Skeletal muscle satellite cell (primary cell): ENCODE measurements at regions not wholly inside any gene's neighbourhood (a gene's known extent, or its start where the extent isn't known, plus 50 kb on each side); places are given as distances from the start of the nearest gene placed in this dataset.
A peak's percentile ranks its signal among the peaks of the same experiment; 100 is the strongest.

Source experiments
- H3K27me3 ChIP-seq: 2 replicates; pipeline ENCODE4 v1.7.0; 2013; ENCODE audit warnings: low read length; ENCODE audit not compliant: control insufficient read depth, insufficient read depth
- H3K36me3 ChIP-seq: 2 replicates; pipeline ENCODE4 v1.7.0; 2013; ENCODE audit warnings: mild to moderate bottlenecking, control low read depth, low read length; ENCODE audit not compliant: insufficient read depth
- H3K4me1 ChIP-seq: 2 replicates; pipeline ENCODE4 v1.7.0; 2013; ENCODE audit warnings: low read length; ENCODE audit not compliant: control insufficient read depth, insufficient read depth
- H3K4me2 ChIP-seq: 2 replicates; pipeline ENCODE4 v1.7.0; 2013; ENCODE audit warnings: mild to moderate bottlenecking, low read length
- H3K4me3 ChIP-seq: 2 replicates; pipeline ENCODE4 v1.7.0; 2013; ENCODE audit warnings: low read length
- H3K9ac ChIP-seq: 2 replicates; pipeline ENCODE4 v1.7.0; 2013; ENCODE audit warnings: mild to moderate bottlenecking, low read depth, low read length, moderate library complexity
- H3K9me3 ChIP-seq: replicated peaks from 2 replicates; pipeline ENCODE4 v1.7.0; 2013; ENCODE audit warnings: mild to moderate bottlenecking, control low read depth, low read length

DNA sequence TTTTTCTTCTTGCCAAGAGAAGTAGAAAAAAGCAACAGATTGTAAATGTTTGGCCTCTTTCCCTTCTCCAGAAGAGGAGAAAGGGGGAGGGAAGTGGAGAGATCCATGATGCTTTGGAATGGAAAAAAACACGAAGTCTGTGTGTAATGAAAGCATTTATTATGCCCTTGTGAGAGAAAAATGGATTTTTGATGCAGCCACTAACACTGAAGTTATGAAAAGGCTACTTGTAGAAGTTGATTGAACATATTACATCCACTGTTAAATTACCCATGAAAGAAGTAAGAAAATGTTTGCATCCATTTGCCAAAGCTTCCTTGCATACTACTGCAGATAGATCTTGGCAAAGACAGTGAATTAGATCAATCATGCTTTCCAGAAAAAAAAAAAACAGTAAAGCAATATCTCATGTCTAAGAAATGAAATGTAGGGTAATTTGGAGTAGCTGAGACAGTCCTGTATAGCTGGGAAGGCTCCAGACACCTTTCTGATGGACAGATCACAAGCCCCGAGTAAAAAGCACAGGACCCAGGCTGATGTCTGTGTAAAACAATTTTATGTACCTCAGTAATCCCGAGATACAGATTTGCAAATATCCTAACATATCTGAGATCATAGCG is 295.5 kb downstream of the PLOD2 start:
- Histone ChIP-seq H3K9me3 (no peaks in the 10 kb centered on the region), H3K4me1 (no peaks in the 10 kb centered on the region), H3K36me3 (no peaks in the 10 kb centered on the region), H3K9ac (no peak overlapping the region), H3K4me3 (no peak overlapping the region), H3K4me2 (no peak overlapping the region), H3K27me3 (no peaks in the 10 kb centered on the region)

GRCh38 chr3:145869958-145870357 is 291.0 kb downstream of the PLOD2 start:
- H3K9me3 ChIP-seq, result no peaks in the 10 kb centered on the region
- H3K4me1 ChIP-seq, result no peaks in the 10 kb centered on the region
- no peaks in the 10 kb centered on the region for H3K27me3 ChIP-seq
- no peak overlapping the region for H3K4me2 ChIP-seq
- no peak overlapping the region for H3K9ac ChIP-seq
- no peak overlapping the region for H3K4me3 ChIP-seq
- no peaks in the 10 kb centered on the region for H3K36me3 ChIP-seq

DNA sequence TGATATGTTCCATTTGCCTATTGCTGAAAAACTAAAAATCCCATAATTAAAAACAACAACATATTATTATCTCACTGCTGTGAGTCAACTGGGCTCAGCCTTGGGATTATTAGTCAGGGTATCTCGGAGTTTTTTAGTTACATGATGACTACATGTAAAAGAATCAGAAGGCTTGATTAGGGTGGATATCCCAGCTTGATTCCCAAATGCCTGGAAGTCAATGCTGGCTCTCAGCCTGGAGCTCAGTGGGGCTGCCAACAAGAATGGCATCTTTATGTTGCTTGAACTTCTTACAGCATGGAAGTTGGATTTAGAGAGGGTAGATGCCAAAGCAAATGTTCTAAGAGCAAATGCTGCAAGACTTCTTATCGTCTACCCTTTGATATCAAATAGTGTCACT is 278.5 kb downstream of the PLOD2 start:
- H3K9ac ChIP-seq, result no peak overlapping the region

DNA sequence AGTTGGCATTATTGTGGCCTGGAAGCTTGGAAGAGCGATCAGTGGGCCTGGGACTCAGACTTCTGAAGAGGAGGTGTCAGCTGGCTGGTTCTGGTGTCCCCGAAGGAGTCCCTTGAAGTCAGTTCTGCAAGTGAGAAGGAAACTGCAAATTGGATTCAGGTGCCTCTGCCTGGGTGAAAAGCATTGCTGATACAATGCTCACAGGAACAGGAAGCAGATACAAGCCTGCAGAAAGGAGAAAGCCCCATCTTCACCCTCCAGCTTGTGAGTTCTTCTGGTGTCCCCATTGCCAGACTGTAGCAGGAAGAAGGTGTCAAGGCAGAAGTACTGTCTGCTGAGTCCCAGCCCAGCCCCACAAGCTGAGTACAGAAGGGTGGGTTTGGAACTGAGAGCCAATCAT is 271.3 kb downstream of the PLOD2 start:
- Histone ChIP-seq H3K4me1 (no peaks in the 10 kb centered on the region), H3K9ac (no peak overlapping the region), H3K4me2 (no peak overlapping the region), H3K36me3 (no peaks in the 10 kb centered on the region), H3K4me3 (no peak overlapping the region), H3K27me3 (no peaks in the 10 kb centered on the region), H3K9me3 (no peaks in the 10 kb centered on the region)

More for the DNA sequence above, 278.5 kb downstream of the PLOD2 start:
- Histone ChIP-seq H3K27me3 (no peaks in the 10 kb centered on the region), H3K4me2 (no peak overlapping the region), H3K36me3 (no peaks in the 10 kb centered on the region), H3K4me1 (no peaks in the 10 kb centered on the region), H3K9me3 (no peaks in the 10 kb centered on the region), H3K4me3 (no peak overlapping the region)

- Histone ChIP-seq H3K27me3 (no peaks in the 10 kb centered on the region), H3K9ac (no peak overlapping the region), H3K4me3 (no peak overlapping the region), H3K9me3 (no peaks in the 10 kb centered on the region), H3K36me3 (no peaks in the 10 kb centered on the region), H3K4me1 (no peaks in the 10 kb centered on the region), H3K4me2 (no peak overlapping the region)
Observed at GRCh38 chr3:145892869-145893268, 268.1 kb downstream of the PLOD2 start.

- Histone ChIP-seq H3K9me3 (no peaks in the 10 kb centered on the region), H3K4me2 (no peak overlapping the region), H3K36me3 (no peaks in the 10 kb centered on the region), H3K27me3 (no peaks in the 10 kb centered on the region), H3K9ac (no peak overlapping the region), H3K4me1 (no peaks in the 10 kb centered on the region), H3K4me3 (no peak overlapping the region)
Observed at GRCh38 chr3:145893331-145893730, 267.7 kb downstream of the PLOD2 start.

DNA sequence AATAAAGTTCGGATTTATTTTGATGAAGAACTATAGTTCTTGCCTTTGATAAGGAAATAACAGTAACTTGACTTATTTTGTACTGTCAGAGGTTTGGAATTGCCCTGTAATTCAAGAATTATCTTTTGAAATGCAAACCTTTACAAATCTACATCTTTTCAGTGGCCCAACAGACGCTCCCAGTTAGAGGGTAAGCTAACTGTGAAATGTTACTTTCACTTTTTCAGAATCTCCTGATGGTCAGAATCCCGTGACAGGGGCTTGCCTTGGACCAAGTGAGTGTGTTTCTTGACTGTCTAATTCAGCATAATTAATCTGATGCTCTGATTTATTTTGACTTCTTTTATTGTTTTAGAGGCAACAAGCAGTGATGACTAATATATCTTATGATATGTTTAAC is 262.5 kb downstream of the PLOD2 start:
- peak overlapping the region; percentile 35 for H3K4me3 ChIP-seq
- peaks cover 6% of the 10 kb centered on the region for H3K4me1 ChIP-seq
- H3K27me3 ChIP-seq, result no peaks in the 10 kb centered on the region
- no peaks in the 10 kb centered on the region for H3K36me3 ChIP-seq
- H3K4me2 ChIP-seq, result peak overlapping the region; percentile 62
- H3K9ac ChIP-seq, result no peak overlapping the region
- no peaks in the 10 kb centered on the region for H3K9me3 ChIP-seq

- Histone ChIP-seq H3K9ac (no peak overlapping the region), H3K27me3 (no peaks in the 10 kb centered on the region), H3K4me3 (no peak overlapping the region), H3K4me2 (no peak overlapping the region), H3K4me1 (peaks cover 6% of the 10 kb centered on the region), H3K36me3 (no peaks in the 10 kb centered on the region), H3K9me3 (no peaks in the 10 kb centered on the region)
Observed at GRCh38 chr3:145899241-145899640, 261.7 kb downstream of the PLOD2 start.

DNA sequence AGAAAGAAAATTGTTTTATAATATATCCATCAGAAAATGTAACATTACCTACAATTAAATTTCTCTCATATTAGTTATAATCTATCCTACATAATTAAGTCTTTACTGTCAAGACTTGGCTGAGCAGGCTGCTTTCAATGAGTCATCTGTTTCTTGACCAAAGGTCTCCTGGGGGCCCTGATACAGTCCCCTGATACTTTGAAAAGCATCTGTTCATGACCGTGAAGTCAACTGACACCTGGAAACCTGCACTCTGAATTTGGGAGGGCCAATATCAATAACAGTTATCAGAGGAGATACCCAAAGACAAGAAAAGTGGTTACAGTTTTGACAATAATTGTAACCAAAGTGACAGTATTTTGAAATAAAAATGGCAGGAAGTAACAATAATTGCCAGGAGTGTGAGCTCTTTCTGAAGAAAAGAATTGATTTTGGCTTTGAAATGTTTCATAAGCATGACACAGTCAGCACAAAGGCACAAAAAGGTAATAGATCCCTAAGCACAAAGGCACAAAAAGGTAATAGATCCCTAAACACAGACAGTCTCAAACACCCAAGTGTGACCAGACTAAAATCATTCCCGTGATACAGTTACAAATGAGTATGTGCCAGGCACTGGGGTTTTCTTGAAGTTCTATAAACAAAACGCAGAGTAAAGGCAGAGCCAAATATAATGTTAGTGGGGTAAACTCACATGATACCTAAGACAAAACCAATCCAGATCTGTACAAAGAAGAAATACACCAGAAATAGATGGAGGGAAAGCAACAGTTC is 260.7 kb downstream of the PLOD2 start:
- Histone ChIP-seq H3K4me1 (peaks cover 6% of the 10 kb centered on the region), H3K4me3 (no peak overlapping the region), H3K9ac (no peak overlapping the region), H3K4me2 (no peak overlapping the region), H3K9me3 (no peaks in the 10 kb centered on the region), H3K27me3 (no peaks in the 10 kb centered on the region), H3K36me3 (no peaks in the 10 kb centered on the region)

GRCh38 chr3:145902166-145902565 is 258.8 kb downstream of the PLOD2 start:
- H3K36me3 ChIP-seq, result no peaks in the 10 kb centered on the region
- H3K9me3 ChIP-seq, result no peaks in the 10 kb centered on the region
- no peaks in the 10 kb centered on the region for H3K27me3 ChIP-seq
- peaks cover 6% of the 10 kb centered on the region for H3K4me1 ChIP-seq
- H3K4me2 ChIP-seq, result no peak overlapping the region
- H3K4me3 ChIP-seq, result no peak overlapping the region
- no peak overlapping the region for H3K9ac ChIP-seq

- Histone ChIP-seq H3K4me3 (no peak overlapping the region), H3K4me2 (no peak overlapping the region), H3K9ac (no peak overlapping the region), H3K4me1 (peaks cover 5% of the 10 kb centered on the region), H3K9me3 (no peaks in the 10 kb centered on the region), H3K27me3 (no peaks in the 10 kb centered on the region), H3K36me3 (no peaks in the 10 kb centered on the region)
Observed at GRCh38 chr3:145903472-145904013, 257.4 kb downstream of the PLOD2 start.

DNA sequence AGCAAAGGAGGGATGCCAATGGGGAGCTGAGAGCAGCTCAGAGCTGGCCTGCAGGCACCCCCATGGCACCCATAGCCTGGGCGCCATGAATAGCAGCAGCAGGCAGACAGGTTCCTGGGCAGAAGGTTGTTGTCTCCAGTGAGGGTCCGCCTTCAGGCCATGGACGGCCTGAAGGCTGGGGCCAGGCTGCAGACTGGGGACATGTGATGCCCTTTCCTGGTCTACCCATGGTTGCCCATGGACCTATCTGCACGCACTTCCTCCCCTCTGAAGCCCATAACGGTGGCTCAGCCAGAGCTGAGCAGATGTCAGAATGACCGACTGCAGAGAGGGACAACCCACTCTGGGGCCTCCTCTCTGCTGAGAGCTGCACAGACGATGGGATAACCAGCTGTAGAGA is 256.8 kb downstream of the PLOD2 start:
- H3K9me3 ChIP-seq, result no peaks in the 10 kb centered on the region
- H3K36me3 ChIP-seq, result no peaks in the 10 kb centered on the region
- no peaks in the 10 kb centered on the region for H3K4me1 ChIP-seq
- H3K27me3 ChIP-seq, result no peaks in the 10 kb centered on the region
- H3K9ac ChIP-seq, result no peak overlapping the region
- H3K4me2 ChIP-seq, result no peak overlapping the region
- H3K4me3 ChIP-seq, result no peak overlapping the region
